ENCODE measurements at regions not wholly inside any gene's neighbourhood (a gene's known extent, or its start where the extent isn't known, plus 50 kb on each side); places are given as distances from the start of the nearest gene placed in this dataset.
A peak's percentile ranks its signal among the peaks of the same experiment; 100 is the strongest.

DNA sequence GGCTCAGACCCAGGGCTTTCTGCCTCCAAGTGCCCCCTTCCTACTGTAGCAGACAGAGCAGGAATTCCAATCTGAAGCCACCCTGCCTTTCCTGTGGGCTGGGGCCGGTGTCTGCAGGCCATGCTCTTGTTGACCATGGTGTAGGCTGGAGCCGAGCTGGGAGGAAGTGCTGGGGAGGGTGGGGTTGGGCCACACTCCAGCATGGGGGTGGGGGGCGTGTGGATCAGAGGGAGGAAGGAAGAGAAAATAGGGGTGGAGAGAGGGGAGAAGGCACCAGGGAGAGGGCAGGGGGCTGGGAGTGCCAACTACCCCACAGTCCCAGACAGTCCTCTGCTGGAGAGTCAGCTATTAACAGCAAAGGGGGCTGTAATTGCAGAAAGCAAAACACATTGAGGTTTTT is 54.3 kb upstream of the JPH3 start:
- Histone ChIP-seq H3K4me3 (ENCODE audit: low read depth, low read length) (no peak overlapping the region), H3K27me3 (ENCODE audit: control insufficient read depth, insufficient read depth, low read length) (peaks cover 25% of the 10 kb centered on the region), H3K27ac (ENCODE audit: low read depth, low read length) (no peak overlapping the region), H3K9me3 (ENCODE audit: control insufficient read depth, insufficient read depth, low read length) (peaks cover 18% of the 10 kb centered on the region)
- ChIA-PET CTCF (no interaction called here), POLR2A (interaction anchor here (0.6 kb wide), 1 partner anchor 147 kb away, joined by 3 read pairs; no protein-coding TSS in a partner anchor)
- TF ChIP-seq, protein P1, sequence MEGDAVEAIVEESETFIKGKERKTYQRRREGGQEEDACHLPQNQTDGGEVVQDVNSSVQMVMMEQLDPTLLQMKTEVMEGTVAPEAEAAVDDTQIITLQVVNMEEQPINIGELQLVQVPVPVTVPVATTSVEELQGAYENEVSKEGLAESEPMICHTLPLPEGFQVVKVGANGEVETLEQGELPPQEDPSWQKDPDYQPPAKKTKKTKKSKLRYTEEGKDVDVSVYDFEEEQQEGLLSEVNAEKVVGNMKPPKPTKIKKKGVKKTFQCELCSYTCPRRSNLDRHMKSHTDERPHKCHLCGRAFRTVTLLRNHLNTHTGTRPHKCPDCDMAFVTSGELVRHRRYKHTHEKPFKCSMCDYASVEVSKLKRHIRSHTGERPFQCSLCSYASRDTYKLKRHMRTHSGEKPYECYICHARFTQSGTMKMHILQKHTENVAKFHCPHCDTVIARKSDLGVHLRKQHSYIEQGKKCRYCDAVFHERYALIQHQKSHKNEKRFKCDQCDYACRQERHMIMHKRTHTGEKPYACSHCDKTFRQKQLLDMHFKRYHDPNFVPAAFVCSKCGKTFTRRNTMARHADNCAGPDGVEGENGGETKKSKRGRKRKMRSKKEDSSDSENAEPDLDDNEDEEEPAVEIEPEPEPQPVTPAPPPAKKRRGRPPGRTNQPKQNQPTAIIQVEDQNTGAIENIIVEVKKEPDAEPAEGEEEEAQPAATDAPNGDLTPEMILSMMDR (IDR thresholded peaks at IDR 0.05; ENCODE audit: low read depth, low read length): no peak
- no peak for DNase-seq (ENCODE audit: low read depth, low spot score)

DNA sequence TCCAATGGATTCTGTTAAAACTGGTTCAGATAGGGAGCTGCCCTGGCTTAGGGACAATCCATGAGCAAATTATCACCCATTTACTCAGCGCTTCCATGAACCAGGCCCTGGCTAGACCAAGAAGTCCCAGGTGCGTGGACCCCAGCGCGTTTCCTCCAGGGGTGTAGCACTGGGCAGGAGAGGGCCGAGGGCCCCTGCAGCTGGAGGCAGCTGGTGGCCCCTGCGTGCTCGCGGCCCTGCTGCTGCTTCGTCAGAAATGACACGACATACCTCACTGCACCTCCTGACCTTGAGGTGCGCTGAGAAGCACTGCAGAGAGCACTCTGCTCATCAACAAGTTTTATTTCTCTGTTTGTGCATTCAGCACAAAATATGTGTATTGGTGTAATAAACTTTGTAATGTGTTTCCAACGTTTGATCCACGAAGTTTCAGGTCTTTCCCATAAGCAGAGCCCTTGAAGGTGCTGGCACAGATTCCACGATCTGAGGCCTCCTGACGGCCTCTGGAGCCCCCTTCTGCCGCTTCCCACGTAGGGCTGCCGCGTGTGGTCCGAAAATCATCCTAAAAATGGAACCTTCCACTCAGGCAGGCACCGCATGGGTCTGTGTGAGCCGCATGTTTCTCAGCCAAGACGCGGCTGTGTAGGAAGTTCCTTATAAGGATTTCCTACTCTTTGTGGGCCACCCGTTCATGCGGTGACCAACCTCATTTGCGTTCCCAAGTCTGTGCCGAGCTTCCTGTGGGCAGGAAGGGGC is 50.8 kb upstream of the ZCCHC14 start:
- TF ChIP-seq, protein P1 (IDR thresholded peaks at IDR 0.05; ENCODE audit: low read depth, low read length): peak; percentile 49
- DNase-seq (ENCODE audit: low read depth, low spot score): no peak

DNA sequence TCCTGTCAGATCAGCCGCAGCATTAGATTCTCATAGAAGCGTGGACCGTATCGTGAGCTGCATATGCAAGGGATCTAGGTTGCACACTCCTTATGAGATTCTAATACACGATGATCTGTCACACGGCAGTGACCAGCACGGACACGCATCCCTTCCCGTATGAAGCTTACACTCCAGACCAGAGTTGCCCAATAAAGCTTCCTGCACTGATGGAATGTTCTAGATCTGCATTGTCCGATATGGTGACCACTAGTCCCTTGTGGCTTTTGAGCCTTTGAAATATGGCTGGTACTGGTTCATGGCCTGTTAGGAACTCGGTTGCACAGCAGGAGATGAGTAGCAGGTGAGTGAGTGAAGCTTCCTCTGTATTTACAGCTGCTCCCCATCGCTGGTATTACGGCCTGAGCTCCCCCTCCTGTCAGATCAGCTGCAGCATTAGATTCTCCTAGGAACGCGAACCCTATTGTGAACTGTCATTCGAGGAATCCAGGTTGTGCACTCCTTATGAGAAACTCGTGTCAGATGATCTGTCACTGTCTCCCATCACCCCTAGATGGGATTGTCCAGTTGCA is 49.8 kb upstream of the ZCCHC14 start:
- ChIA-PET POLR2A (no interaction called here), CTCF (interaction anchor here (0.6 to 1.4 kb wide), 5 partner anchors 28 to 126 kb away, joined by 3 to 4 read pairs (median 3); no protein-coding TSS in a partner anchor)
- TF ChIP-seq, protein P1 (IDR thresholded peaks at IDR 0.05; ENCODE audit: low read depth, low read length): no peak
- DNase-seq (ENCODE audit: low read depth, low spot score): no peak
- no peak overlapping the region for H3K27ac ChIP-seq (ENCODE audit: low read depth, low read length)
- no peak overlapping the region for H3K4me3 ChIP-seq (ENCODE audit: low read depth, low read length)
- peaks cover 18% of the 10 kb centered on the region for H3K9me3 ChIP-seq (ENCODE audit: control insufficient read depth, insufficient read depth, low read length)
- peaks cover 24% of the 10 kb centered on the region for H3K27me3 ChIP-seq (ENCODE audit: control insufficient read depth, insufficient read depth, low read length)

More for the DNA sequence above, 50.8 kb upstream of the ZCCHC14 start:
- Histone ChIP-seq H3K4me3 (ENCODE audit: low read depth, low read length) (no peak overlapping the region), H3K27me3 (ENCODE audit: control insufficient read depth, insufficient read depth, low read length) (peaks cover 26% of the 10 kb centered on the region), H3K9me3 (ENCODE audit: control insufficient read depth, insufficient read depth, low read length) (peaks cover 18% of the 10 kb centered on the region), H3K27ac (ENCODE audit: low read depth, low read length) (no peak overlapping the region)
- CTCF ChIA-PET: interaction anchor here (0.9 kb wide), 1 partner anchor 27 kb away, joined by 3 read pairs; no protein-coding TSS in a partner anchor
- POLR2A ChIA-PET: no interaction called here

Measured in AG04450 (cell line).